ENCODE measurements at regions not wholly inside any gene's neighbourhood (a gene's known extent, or its start where the extent isn't known, plus 50 kb on each side); places are given as distances from the start of the nearest gene placed in this dataset.

- TF ChIP-seq POLR2AphosphoS5 (IDR thresholded peaks at IDR 0.05; ENCODE audit: low read depth, low read length): no peak
These were observed 78.7 kb downstream of the CXCL12 start for GRCh38 chr10:44306147-44306710.

GRCh38 chr10:44301781-44302355, 83.0 kb downstream of the CXCL12 start:
- TF ChIP-seq POLR2AphosphoS5 (IDR thresholded peaks at IDR 0.05; ENCODE audit: low read depth, low read length) (no peak), REST (IDR thresholded peaks at IDR 0.05; ENCODE audit: insufficient read depth in 1 of 2, low read depth in 2 of 2, low read length in 2 of 2) (no peak), FOXP2 (optimal IDR thresholded peaks at IDR 0.05; ENCODE audit: borderline replicate concordance, extremely low read depth, extremely low read length, insufficient read depth) (no peak)

- TF ChIP-seq SIN3A (IDR thresholded peaks at IDR 0.05; ENCODE audit: borderline replicate concordance, insufficient read depth, low read length) (0 out of 2 replicates have a peak, but pooled peaks have one; percentile 44), TAF1 (IDR thresholded peaks at IDR 0.05; ENCODE audit: borderline replicate concordance, insufficient read depth, low read length) (no peak), REST (IDR thresholded peaks at IDR 0.05; ENCODE audit: insufficient read depth in 1 of 2, low read depth in 2 of 2, low read length in 2 of 2) (peak in 1 of 2 experiments; percentile 19; a peak in 1 of 4 replicates)
These were observed 83.9 kb downstream of the CXCL12 start for GRCh38 chr10:44300666-44301649.

GRCh38 chr10:44298713-44299112, 86.2 kb downstream of the CXCL12 start:
- TF ChIP-seq FOXP2 (optimal IDR thresholded peaks at IDR 0.05; ENCODE audit: borderline replicate concordance, extremely low read depth, extremely low read length, insufficient read depth) (no peak), POLR2AphosphoS5 (IDR thresholded peaks at IDR 0.05; ENCODE audit: low read depth, low read length) (no peak), TAF1 (IDR thresholded peaks at IDR 0.05; ENCODE audit: borderline replicate concordance, insufficient read depth, low read length) (no peak), SIN3A (IDR thresholded peaks at IDR 0.05; ENCODE audit: borderline replicate concordance, insufficient read depth, low read length) (no peak), REST (IDR thresholded peaks at IDR 0.05; ENCODE audit: insufficient read depth in 1 of 2, low read depth in 2 of 2, low read length in 2 of 2) (no peak)

- TF ChIP-seq SIN3A (IDR thresholded peaks at IDR 0.05; ENCODE audit: borderline replicate concordance, insufficient read depth, low read length) (no peak), REST (IDR thresholded peaks at IDR 0.05; ENCODE audit: insufficient read depth in 1 of 2, low read depth in 2 of 2, low read length in 2 of 2) (no peak), TAF1 (IDR thresholded peaks at IDR 0.05; ENCODE audit: borderline replicate concordance, insufficient read depth, low read length) (no peak), FOXP2 (optimal IDR thresholded peaks at IDR 0.05; ENCODE audit: borderline replicate concordance, extremely low read depth, extremely low read length, insufficient read depth) (no peak), POLR2AphosphoS5 (IDR thresholded peaks at IDR 0.05; ENCODE audit: low read depth, low read length) (no peak)
These were observed 86.9 kb downstream of the CXCL12 start for GRCh38 chr10:44297963-44298362.
